Ovary (tissue), 7 donors: ENCODE measurements at regions not wholly inside any gene's neighbourhood (a gene's known extent, or its start where the extent isn't known, plus 50 kb on each side); places are given as distances from the start of the nearest gene placed in this dataset.

ENCODE experiments used
- DNase-seq, 5 donors: peaks; one replicate each; pipeline ENCODE4 v3.0.0-alpha.2; 2019 to 2020
- H3K27ac ChIP-seq, 2 donors: fragments of 200-600 bp; one replicate each; pipeline versions ENCODE4 v1.5.1 to v1.8.0; 2019 to 2022
- H3K27me3 ChIP-seq: fragments of 200-600 bp; one replicate; pipeline ENCODE4 v1.8.0; 2022
- H3K36me3 ChIP-seq: fragments of 200-600 bp; sonication (generic); one replicate; pipeline ENCODE4 v1.5.1; 2019
- H3K4me1 ChIP-seq: one replicate; pipeline ENCODE4 v1.8.1; 2013; ENCODE audit warnings: mild to moderate bottlenecking, moderate library complexity; ENCODE audit not compliant: insufficient read depth
- H3K4me3 ChIP-seq: fragments of 200-600 bp; sonication (generic); one replicate; pipeline ENCODE4 v1.5.1; 2017
- H3K9me3 ChIP-seq, 2 donors: fragments of 200-600 bp in 1 of 2; sonication (generic) in 1 of 2; one replicate each; pipeline versions ENCODE4 v1.5.1 to v1.8.1; 2013 to 2019; ENCODE audit warnings: mild to moderate bottlenecking in 1 of 2, moderate library complexity in 1 of 2
- EP300 ChIP-seq: sonication (generic); formaldehyde crosslinking; IDR thresholded peaks from one replicate; pipeline ENCODE4 v1.6.1; 2017; ENCODE audit warnings: antibody characterized with exemption
- POLR2A ChIP-seq: fragments of 450-650 bp; IDR thresholded peaks from one replicate; pipeline ENCODE4 v1.6.1; 2017; ENCODE audit warnings: antibody characterized with exemption, mild to moderate bottlenecking, moderate library complexity
- WGBS, 3 donors: extraction: QIAGEN DNeasy Blood & Tissue Kit in 1 of 3; methylation state at CpG; one replicate each; pipeline versions ENCODE4 v1.1.5 to v1.1.7; 2013 to 2017; 5-methylcytosine and 5-hydroxymethylcytosine counted together
- intact Hi-C, 4 donors: fragments of 100-400 bp; cut with DNase I; formaldehyde crosslinking; loops; one replicate each; pipeline versions ENCODE4 v1.11.0 to v1.15.1; 2022 to 2023
- TF ChIP-seq, protein P1 (sequence below), 3 donors: fragments of 450-650 bp in 2 of 3; fragments of 200-600 bp in 1 of 3; IDR thresholded peaks; one replicate each; pipeline versions ENCODE4 v1.5.1 to v1.8.0; 2016 to 2022; ENCODE audit warnings: antibody characterized with exemption in 3 of 3, mild to moderate bottlenecking in 1 of 3
- donor health status: DM: no; HTN: no; CAD: no; lungs with moderate emphysema.
- donor health status: DM: no; HTN: no; CAD: no.
- donor health status: Bipolar disorder and iron deficiency.
- donor health status: DM: no; HTN: no; CAD: no.
- donor health status: DM: yes; HTN: yes; CAD: no.

DNA sequence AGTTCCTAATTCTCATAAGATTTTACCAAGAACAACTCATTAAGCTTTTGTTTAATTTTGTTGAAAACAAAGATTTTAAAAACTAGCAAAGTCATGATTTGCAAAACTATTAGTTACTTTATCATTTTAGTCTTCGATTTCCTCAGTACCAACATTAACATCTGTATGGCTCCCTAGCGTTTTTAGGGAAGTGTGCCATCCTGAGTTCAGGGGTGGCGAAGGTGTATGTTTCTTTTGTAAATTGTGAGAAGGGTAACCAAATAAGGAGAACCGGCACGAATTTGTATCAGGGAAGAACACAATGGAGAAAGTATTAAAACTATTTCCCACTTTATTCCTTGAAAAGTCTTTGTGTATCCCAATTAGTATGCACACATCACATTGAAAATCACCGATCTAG, 419.9 kb downstream of the DSC3 start:
- DNase-seq: no peak
- Histone ChIP-seq H3K9me3 (no peaks in the 10 kb centered on the region), H3K27me3 (no peaks in the 10 kb centered on the region), H3K4me1 (no peaks in the 10 kb centered on the region), H3K27ac (no peak overlapping the region), H3K36me3 (no peaks in the 10 kb centered on the region), H3K4me3 (no peak overlapping the region)
- intact Hi-C loops: no loop called here
- 58 to 66% (median 61%) methylated on average over 6 of the region's 6 CpGs for WGBS, 3 donors
- no peak for TF ChIP-seq POLR2A
- TF ChIP-seq, protein P1, sequence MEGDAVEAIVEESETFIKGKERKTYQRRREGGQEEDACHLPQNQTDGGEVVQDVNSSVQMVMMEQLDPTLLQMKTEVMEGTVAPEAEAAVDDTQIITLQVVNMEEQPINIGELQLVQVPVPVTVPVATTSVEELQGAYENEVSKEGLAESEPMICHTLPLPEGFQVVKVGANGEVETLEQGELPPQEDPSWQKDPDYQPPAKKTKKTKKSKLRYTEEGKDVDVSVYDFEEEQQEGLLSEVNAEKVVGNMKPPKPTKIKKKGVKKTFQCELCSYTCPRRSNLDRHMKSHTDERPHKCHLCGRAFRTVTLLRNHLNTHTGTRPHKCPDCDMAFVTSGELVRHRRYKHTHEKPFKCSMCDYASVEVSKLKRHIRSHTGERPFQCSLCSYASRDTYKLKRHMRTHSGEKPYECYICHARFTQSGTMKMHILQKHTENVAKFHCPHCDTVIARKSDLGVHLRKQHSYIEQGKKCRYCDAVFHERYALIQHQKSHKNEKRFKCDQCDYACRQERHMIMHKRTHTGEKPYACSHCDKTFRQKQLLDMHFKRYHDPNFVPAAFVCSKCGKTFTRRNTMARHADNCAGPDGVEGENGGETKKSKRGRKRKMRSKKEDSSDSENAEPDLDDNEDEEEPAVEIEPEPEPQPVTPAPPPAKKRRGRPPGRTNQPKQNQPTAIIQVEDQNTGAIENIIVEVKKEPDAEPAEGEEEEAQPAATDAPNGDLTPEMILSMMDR (IDR thresholded peaks at IDR 0.05): no peak
- no peak for TF ChIP-seq EP300

DNA sequence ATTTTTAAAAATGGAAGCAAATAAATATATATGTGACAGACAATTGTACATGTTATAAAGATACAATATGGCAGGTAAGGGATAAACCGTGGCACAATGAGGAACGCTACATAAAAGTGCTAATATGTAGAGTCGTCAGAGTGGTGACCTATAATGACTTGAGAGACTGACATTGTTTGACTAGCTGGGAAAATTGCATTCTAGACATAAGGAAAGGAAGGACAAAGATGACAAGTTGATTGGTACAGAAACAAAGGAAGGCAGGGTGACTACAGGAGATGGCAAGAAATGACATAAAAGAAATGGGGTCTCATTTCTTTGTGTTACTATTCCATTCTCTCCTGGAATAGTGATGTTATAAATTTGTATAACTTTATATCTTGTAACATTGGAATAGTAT, 420.4 kb downstream of the DSC3 start:
- 90 to 93% (median 91%) methylated on average over 3 of the region's 3 CpGs for WGBS, 3 donors
- DNase-seq: no peak
- intact Hi-C loops: no loop called here
- Histone ChIP-seq H3K4me1 (no peaks in the 10 kb centered on the region), H3K27ac (no peak overlapping the region), H3K27me3 (no peaks in the 10 kb centered on the region), H3K9me3 (no peaks in the 10 kb centered on the region), H3K36me3 (no peaks in the 10 kb centered on the region), H3K4me3 (no peak overlapping the region)
- TF ChIP-seq EP300 (no peak), POLR2A (no peak)
- TF ChIP-seq, protein P1 (IDR thresholded peaks at IDR 0.05): no peak

DNA sequence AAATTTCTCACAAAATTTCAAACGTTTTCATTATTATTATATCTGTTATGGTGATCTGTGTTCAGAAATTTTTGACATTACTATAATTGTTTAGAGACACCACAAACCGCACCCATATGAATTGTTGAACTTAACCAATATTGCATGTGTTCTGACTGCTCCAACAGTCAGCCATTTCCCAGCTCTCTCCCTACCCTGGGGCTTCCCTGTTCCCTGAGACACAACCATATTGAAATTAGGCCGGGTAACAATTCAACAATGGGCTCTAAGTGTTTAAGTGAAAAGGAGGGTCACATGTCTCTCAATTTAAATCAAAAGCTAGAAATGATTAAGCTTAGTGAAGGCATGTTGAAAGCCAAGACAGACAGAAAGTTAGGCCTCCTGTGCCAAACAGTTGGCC, 424.0 kb downstream of the DSC3 start:
- DNase-seq: no peak
- WGBS, 3 donors: 74 to 79% (median 74%) methylated on average over 3 of the region's 3 CpGs
- no peaks in the 10 kb centered on the region for H3K4me1 ChIP-seq
- H3K9me3 ChIP-seq: no peaks in the 10 kb centered on the region
- H3K36me3 ChIP-seq: no peaks in the 10 kb centered on the region
- no peak overlapping the region for H3K4me3 ChIP-seq
- intact Hi-C loops: no loop called here
- no peak overlapping the region for H3K27ac ChIP-seq
- TF ChIP-seq EP300 (no peak), POLR2A (no peak)
- TF ChIP-seq, protein P1 (IDR thresholded peaks at IDR 0.05): no peak
- H3K27me3 ChIP-seq: no peaks in the 10 kb centered on the region

DNA sequence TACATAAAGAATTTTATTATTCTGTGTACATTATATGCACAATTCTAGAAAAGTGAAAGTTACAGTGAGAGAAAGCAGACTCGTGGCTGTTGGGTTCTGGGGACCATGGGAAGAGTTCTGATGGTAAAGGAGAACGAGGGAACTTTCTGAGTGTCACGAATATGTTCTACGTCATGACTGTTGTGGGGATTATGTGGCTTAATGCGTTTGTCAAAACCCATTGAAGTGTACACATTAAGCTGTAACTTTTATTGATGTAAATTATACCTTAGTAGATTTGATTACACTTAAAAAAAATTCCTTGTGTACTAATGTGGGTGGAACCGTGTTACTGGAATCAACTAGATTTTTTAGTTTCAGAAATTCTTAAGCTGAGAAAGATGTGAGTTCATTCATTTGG, 426.1 kb downstream of the DSC3 start:
- TF ChIP-seq EP300 (no peak), POLR2A (no peak)
- TF ChIP-seq, protein P1 (IDR thresholded peaks at IDR 0.05): no peak
- intact Hi-C loops: no loop called here
- Histone ChIP-seq H3K36me3 (no peaks in the 10 kb centered on the region), H3K4me3 (no peak overlapping the region), H3K9me3 (no peaks in the 10 kb centered on the region), H3K27ac (no peak overlapping the region), H3K27me3 (no peaks in the 10 kb centered on the region), H3K4me1 (no peaks in the 10 kb centered on the region)
- WGBS, 3 donors: 85 to 86% (median 85%) methylated on average over 6 of the region's 6 CpGs
- no peak for DNase-seq

DNA sequence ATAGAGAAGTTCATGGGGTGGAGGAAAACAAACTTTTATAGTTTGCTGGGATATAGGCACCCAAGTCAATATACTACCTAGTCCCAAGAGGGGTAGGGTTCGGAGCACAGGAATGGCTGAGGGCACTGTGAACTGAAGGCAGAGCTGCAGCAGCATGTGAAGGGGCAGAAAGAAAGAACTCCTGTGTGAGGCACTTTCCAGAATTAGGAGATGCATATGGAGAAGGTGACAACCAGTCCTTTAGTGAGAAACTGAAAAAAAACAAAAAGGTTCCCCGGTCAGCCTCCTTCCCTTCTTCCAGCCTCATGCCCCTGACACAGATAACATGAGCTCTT, 429.1 kb downstream of the DSC3 start:
- Histone ChIP-seq H3K27ac (no peak overlapping the region), H3K27me3 (no peaks in the 10 kb centered on the region), H3K4me3 (no peak overlapping the region), H3K4me1 (no peaks in the 10 kb centered on the region), H3K9me3 (no peaks in the 10 kb centered on the region), H3K36me3 (no peaks in the 10 kb centered on the region)
- no peak for DNase-seq
- 77 to 86% (median 78%) methylated on average over 2 of the region's 2 CpGs for WGBS, 3 donors
- intact Hi-C loops: no loop called here
- TF ChIP-seq, protein P1 (IDR thresholded peaks at IDR 0.05): no peak
- TF ChIP-seq POLR2A (no peak), EP300 (no peak)
